Mesothelial cell of epicardium (in vitro differentiated cells): ENCODE measurements at regions not wholly inside any gene's neighbourhood (a gene's known extent, or its start where the extent isn't known, plus 50 kb on each side); places are given as distances from the start of the nearest gene placed in this dataset.

Source experiments
- DNase-seq, 2 experiments: peaks; one replicate each; pipeline ENCODE4 v3.0.0; 2021; ENCODE audit warnings: low spot score in 2 of 2; ENCODE audit not compliant: unreplicated experiment in 2 of 2
- H3K27ac Mint-ChIP-seq: 2 replicates; pipeline ENCODE4 v1.8.0; 2021; ENCODE audit warnings: mixed read lengths
- H3K27me3 Mint-ChIP-seq: 2 replicates; pipeline ENCODE4 v1.8.0; 2021; ENCODE audit warnings: low read depth, mixed read lengths
- H3K36me3 Mint-ChIP-seq: 2 replicates; pipeline ENCODE4 v1.8.0; 2021; ENCODE audit warnings: mixed read lengths
- H3K4me1 Mint-ChIP-seq: 2 replicates; pipeline ENCODE4 v1.8.0; 2021; ENCODE audit warnings: mixed read lengths
- H3K4me3 Mint-ChIP-seq: 2 replicates; pipeline ENCODE4 v1.8.0; 2021; ENCODE audit warnings: mild to moderate bottlenecking, moderate library complexity, mixed read lengths
- H3K9me3 Mint-ChIP-seq: 2 replicates; pipeline ENCODE4 v1.8.0; 2021; ENCODE audit warnings: mixed read lengths
- CTCF ChIP-seq: fragments of 200-600 bp; sonication (generic); IDR thresholded peaks from one replicate; pipeline ENCODE4 v1.5.0; 2021; ENCODE audit warnings: antibody characterized with exemption; ENCODE audit not compliant: unreplicated experiment

- Mint-ChIP-seq H3K27ac (no peak overlapping the region), H3K4me1 (peaks cover 3% of the 10 kb centered on the region), H3K36me3 (no peaks in the 10 kb centered on the region), H3K9me3 (peaks cover 8% of the 10 kb centered on the region), H3K4me3 (no peak overlapping the region), H3K27me3 (no peaks in the 10 kb centered on the region)
- no peak for TF ChIP-seq CTCF
- no peak for DNase-seq
These were observed 157.4 kb downstream of the EVX1 start for GRCh38 chr7:27399791-27400567.

GRCh38 chr7:27405780-27406179 lies 163.2 kb downstream of the EVX1 start:
- Mint-ChIP-seq H3K4me1 (no peaks in the 10 kb centered on the region), H3K27me3 (no peaks in the 10 kb centered on the region), H3K9me3 (peaks cover 8% of the 10 kb centered on the region), H3K27ac (no peak overlapping the region), H3K36me3 (no peaks in the 10 kb centered on the region), H3K4me3 (no peak overlapping the region)
- TF ChIP-seq CTCF: no peak
- DNase-seq: no peak

GRCh38 chr7:27409311-27409710 lies 166.7 kb downstream of the EVX1 start:
- H3K36me3 Mint-ChIP-seq: no peaks in the 10 kb centered on the region
- no peak overlapping the region for H3K4me3 Mint-ChIP-seq
- peaks cover 5% of the 10 kb centered on the region for H3K4me1 Mint-ChIP-seq
- H3K9me3 Mint-ChIP-seq: peaks cover 5% of the 10 kb centered on the region
- TF ChIP-seq CTCF: no peak
- H3K27ac Mint-ChIP-seq: no peak overlapping the region
- no peak for DNase-seq
- H3K27me3 Mint-ChIP-seq: no peaks in the 10 kb centered on the region

GRCh38 chr7:27409776-27410175 lies 167.2 kb downstream of the EVX1 start:
- no peaks in the 10 kb centered on the region for H3K27me3 Mint-ChIP-seq
- no peaks in the 10 kb centered on the region for H3K36me3 Mint-ChIP-seq
- no peak overlapping the region for H3K27ac Mint-ChIP-seq
- H3K4me3 Mint-ChIP-seq: no peak overlapping the region
- no peak for TF ChIP-seq CTCF
- DNase-seq: no peak
- H3K4me1 Mint-ChIP-seq: peaks cover 10% of the 10 kb centered on the region
- peaks cover 5% of the 10 kb centered on the region for H3K9me3 Mint-ChIP-seq

GRCh38 chr7:27410812-27411544 lies 168.4 kb downstream of the EVX1 start:
- H3K4me1 Mint-ChIP-seq: peaks cover 12% of the 10 kb centered on the region
- H3K27ac Mint-ChIP-seq: no peak overlapping the region
- no peak for DNase-seq
- H3K4me3 Mint-ChIP-seq: no peak overlapping the region
- H3K27me3 Mint-ChIP-seq: no peaks in the 10 kb centered on the region
- no peak for TF ChIP-seq CTCF
- no peaks in the 10 kb centered on the region for H3K36me3 Mint-ChIP-seq
- H3K9me3 Mint-ChIP-seq: peaks cover 5% of the 10 kb centered on the region
